Stimulated activated CD8-positive, alpha-beta memory T cell treated with anti-CD3 and anti-CD28 coated beads, Interleukin-2, amount 100 ng/mL, for 48 hours (primary cell): ENCODE measurements at regions not wholly inside any gene's neighbourhood (a gene's known extent, or its start where the extent isn't known, plus 50 kb on each side); places are given as distances from the start of the nearest gene placed in this dataset.
"Not testable (repeated sequence)": the region's sequence is repeated elsewhere in the genome, so short reads cannot be mapped to it uniquely, and the experiment has no call there.

Experiments
- DNase-seq, 2 donors: peaks; one replicate each; pipeline ENCODE4 v3.0.0-alpha.2; 2020; ENCODE audit warnings: low read depth in 2 of 2

DNA sequence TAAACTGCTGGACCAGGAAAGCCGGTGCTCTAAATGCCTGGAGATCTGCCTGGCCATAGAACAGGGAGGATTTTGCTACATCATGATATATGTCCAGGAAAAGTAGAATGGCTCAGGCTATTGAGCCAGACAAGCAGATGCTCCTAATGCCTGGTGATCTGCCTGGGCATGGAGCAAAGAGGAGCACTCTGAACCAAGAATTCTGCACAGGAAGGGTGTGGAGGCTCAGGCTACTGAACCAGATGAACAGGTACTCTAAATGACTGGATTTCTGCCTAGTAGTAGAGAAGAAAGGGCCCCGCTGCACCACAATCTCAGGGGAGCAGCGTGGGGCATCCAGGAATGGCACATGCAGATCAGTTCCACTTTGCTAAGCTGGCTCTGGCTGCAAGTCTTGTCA lies 607.9 kb downstream of the ANKRD50 start:
- no peak for DNase-seq

DNA sequence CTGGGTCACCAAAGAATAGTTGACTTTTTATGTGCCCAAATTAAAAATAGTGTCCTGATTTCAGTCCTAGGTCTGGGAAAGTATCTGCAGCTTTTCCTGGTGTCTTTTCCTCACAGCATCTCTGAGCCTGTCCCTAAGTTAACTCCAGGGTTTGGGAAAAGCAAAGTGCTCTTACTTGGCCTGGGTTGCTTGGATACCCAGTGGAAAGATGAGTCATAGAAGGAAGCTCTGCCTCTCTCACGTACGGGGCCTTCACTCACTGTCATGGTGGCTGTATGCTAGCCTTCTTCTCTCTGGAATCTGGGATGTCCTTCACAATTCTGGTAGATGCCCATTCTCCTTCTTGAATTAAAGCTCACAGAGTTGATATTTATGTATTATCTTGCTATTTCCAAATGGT lies 607.3 kb downstream of the ANKRD50 start:
- DNase-seq = no peak

DNA sequence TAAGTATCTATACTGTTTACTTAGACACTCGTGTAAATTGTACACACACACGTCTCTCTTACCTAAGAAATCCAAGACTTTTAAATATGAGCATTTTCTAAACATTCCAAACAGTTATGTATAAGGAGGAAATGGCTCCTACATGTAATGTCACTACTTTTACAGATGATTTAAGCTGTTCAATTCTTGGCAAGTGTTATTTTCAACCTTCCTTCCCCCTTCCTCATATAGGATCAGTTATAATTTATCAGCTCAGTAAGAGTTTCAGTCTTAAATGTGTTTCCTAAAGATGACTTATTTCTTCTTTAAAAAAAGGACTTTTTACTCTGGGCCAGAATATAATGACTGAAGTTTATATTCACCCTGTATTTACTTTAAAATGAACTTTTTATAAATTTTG lies 601.1 kb downstream of the ANKRD50 start:
- DNase-seq = no peak

DNA sequence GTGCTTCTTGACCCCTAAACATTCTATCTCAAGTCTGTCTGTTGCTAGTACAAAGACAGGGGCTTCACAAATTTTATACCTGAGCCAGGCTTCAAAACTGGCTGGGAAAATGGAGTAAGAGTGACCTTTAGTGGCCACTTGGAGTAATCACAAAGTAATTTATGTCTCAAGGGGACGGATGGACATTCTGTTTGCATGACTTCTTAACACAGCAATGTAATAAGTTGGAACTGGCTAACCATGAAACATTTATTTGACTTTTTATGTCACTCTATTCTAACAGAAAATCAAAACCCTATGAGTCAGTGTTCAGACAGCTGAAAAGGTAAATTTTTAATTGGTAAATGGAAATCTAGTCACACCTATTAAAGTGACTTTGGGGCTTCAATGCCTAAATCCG lies 600.6 kb downstream of the ANKRD50 start:
- no peak for DNase-seq

DNA sequence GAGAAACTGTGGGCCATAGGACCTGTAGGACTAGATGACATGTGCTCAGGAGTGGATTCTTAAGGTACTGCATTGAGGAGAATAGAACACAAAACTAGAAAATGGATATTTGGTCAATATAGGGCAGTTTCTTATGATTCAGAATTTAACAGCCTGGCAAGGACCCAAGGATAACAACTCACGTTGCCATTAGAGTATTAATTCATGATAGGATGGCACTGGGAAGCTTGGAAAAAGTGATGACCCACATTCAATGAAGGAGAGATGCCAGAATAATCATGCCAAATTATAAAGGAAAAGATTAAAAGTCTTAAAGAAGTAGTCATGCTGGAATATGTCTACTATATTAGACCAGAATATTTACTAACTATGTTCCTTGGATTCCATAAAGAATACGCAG lies 594.5 kb downstream of the ANKRD50 start:
- DNase-seq = no peak

DNA sequence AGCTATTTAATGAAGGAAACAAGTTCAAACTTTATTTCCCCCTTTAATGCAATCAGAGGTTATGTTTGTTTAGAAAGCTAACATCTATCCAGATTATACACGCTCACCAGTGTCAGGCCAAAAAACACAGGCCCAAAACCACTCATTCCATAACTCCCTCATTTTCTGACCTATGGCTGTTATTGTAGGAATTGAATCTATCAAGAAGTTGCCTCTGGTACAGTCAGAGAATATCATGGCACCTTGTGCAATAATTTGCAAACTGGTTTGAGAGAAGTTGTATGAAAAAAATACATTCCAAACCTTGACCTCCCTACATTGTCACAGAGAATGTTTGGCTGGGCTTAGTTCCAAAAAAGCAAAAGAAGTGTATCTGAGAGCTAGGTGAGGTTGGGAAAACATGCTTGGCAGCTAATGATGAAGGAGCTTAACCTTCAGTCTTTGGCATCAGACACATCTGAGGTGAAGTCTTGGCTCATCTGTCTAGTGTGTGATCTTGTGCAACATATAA lies 591.0 kb downstream of the ANKRD50 start:
- no peak for DNase-seq

DNA sequence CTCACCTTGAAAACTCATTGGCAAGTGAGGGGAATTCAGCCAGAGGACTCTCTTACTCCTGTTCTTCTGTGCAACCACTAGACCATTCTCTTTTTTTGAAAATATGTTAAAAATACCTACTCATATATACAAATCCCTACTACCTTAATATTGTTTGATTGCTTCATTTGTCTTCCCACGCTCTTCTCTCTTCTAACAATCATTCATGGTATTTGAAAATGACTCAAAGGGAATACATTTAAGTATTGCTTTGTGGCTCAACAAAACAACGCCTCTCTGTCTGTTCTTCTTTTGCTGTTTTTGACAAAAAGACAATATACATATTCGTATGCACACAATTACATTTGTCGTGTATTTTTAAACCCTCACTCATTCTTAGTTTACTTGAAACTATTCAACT lies 589.4 kb downstream of the ANKRD50 start:
- no peak for DNase-seq

DNA sequence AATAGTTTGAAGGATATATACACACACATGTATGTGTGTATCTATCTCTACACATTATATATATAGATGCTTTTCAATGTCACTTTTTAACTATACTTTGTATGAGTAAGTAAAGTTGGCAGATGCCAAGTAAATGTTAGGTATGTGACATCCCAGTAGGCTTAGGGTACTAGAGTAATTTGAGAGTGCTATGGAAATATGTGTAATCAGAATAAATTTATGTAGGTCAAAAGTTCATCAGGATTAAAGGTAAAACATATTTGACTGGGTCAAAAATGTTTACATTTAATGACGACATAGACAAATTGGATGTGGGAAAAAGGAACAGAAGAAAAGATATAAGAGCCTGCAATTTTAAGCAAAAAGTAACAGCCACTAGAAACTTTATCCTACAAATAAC lies 588.8 kb downstream of the ANKRD50 start:
- DNase-seq = no peak

DNA sequence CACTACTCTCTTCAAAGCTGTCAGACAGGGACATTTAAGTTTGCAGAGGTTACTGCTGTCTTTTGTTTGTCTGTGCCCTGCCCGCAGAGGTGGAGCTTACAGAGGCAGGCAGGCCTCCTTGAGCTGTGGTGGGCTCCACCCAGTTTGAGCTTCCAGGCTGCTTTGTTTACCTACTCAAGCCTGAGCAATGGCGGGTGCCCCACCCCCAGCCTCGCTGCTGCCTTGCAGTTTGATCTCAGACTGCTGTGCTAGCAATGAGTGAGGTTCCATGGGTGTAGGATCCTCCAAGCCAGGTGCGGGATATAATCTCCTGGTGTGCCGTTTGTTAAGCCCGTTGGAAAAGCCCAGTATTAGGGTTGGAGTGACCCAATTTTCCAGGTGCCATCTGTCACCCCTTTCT lies 581.2 kb downstream of the ANKRD50 start:
- DNase-seq = not testable (repeated sequence)

DNA sequence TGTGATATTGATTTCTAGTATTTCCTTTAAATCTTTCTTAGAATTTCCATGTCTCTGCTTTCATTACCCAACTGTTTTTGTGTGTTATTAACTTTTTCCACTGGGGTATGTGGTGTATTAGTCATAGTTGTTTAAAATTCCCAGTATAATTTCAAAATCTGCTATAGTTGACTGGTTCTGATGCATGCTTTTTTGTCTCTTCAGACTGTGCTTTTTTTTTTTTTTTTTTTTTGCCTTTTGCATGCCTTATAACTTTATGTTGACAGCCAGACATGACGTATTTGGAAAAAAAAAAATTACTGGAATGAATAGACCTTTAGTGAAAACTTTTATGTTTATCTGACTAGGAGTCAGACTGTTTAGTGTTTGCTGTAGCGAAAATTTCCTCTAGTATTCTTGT lies 580.4 kb downstream of the ANKRD50 start:
- no peak for DNase-seq

DNA sequence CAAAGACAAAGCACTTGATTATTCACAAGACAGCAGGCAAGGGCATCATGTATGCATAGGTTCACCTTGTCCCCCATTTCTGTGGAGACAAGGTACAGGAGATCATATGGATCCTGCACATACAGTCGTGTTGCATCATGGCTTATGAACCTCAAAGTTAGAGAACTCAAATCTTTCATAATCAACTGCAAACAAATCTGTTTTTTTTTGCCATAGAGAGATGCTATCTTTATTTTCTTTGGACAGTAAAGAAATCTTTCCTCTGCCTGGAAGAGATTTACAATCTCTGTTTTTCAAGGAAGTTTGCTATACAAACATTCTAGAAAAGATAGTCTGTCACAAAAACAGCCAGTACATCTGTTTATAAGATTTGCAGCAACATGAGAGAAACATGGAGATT lies 578.8 kb downstream of the ANKRD50 start:
- DNase-seq = no peak

DNA sequence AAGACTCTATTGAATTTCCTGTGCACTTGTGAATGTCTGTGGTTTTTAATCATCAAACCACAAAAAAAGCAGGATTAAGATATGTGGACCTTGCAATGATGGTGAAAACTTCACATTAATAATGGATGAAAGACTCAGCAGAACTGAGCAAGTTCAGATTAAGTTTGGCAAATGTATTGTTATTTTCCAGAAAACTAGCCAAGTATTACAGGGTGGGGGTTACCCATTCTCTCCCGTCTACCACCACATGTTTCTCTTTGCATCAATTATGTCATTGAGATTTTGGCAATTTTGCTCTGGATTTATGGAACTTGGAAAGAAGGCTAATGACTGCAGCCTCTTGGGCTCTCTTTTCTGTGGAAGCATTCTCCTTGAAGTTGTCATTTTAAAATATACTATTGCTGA lies 577.1 kb downstream of the ANKRD50 start:
- DNase-seq = no peak

DNA sequence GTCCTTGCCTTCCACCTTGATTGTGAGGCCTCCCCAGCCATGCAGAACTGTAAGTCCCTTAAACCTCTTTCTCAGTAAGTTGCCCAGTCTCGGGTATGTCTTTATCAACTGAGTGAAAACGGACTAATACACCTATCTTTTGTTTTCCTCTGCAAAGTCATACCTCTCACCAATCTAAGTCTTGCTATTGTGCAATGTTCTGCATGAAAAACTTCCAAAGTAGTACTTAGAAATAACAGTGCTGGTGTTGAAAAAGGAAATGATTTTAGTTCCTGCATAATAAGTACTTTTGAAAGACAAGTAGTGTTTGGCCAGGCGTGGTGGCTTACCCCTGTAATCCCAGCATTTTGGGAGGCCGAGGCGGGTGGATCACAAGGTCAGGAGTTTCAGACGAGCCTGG lies 573.5 kb downstream of the ANKRD50 start:
- no peak for DNase-seq

DNA sequence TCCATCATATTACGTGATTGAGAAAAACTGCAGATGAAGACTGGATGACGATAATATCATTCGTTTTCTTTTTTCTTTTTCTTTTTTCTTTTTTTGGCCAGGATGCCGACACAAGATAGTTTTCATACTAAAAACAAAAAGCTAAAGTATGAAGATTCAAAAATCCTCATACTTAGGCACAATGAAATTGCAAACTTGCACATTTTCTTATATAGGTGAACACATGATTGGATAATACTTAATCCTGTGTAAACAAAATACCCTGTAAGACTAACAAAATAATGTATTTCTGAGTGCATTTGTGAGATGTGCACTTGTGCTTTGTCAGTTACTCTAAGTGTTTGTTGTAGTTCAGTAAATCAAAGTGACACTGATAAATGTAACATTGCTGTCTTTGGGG lies 568.9 kb downstream of the ANKRD50 start:
- DNase-seq = no peak

DNA sequence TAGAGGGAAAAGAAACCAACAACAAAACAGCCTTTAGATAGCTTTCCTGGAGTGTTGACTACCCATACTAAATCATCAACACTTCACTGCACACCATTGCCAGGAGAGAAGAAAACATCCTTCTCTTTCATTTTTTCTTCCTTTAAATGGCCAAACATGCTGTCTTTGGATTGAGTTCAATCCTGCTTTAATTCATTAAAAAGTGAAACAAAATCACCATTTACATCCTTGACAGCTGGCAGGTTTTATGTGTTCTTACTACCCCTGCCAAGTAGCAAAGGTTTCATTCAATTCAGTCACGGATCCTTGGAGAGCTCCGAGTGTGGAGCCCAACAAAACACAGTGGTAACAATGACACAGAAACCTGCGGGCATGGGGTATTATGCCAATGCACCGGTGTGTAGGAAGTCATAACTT lies 568.3 kb downstream of the ANKRD50 start:
- DNase-seq = no peak

DNA sequence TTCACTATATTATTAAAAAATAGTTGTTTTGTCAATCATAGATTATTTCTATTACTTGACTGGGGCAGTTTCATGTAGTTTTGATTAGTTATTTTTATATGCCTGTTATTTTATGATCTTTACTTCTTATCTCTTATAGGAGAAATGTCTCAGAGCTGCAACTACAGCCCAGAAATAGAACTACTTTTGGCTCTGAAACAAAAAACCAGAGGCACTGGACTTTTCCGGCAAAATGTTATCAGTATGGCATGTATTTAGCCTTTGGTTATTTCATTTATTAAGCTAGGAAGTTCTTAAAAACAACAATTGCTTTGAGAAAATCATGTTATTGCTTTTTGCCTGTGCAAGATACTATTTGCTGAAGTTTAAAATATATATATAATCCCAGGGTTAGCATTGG lies 566.5 kb downstream of the ANKRD50 start:
- DNase-seq = no peak

DNA sequence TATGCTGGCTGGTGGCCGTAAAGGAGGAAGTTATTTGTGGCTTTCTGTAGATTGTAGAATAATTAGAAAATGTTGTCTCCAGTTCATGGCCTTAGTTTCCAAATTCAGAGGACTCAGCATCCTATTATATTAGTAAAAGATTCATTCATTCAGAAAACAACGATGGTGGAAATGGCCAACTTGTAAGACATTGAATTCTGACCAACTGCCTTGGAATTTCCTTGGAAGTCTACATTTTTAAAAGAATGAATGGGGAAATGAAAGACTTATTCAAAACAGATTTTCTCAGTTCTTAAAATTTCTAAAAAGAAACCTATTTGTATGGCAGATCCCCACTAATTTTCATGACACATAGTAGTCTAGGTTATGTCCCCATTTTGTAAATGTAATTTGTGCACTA lies 561.5 kb downstream of the ANKRD50 start:
- no peak for DNase-seq

DNA sequence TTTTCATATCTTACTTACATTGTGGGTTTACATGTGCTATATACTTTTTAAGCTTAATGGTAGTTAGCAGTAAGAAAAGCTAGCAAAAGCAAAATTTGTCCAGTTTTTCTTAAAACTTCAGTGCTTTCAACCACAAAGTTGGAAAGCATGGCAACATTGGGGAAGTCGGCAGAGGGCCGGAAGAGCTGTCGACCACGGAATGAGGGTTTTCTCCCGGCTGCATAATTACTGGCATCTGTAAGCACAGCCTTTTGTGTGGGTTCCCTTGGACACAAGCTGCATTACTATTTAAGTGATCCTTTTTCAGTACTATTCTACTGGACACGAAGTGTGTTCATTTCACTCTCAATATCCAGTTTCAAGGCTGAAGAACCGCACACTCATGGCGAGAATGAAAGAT lies 560.4 kb downstream of the ANKRD50 start:
- DNase-seq = no peak

DNA sequence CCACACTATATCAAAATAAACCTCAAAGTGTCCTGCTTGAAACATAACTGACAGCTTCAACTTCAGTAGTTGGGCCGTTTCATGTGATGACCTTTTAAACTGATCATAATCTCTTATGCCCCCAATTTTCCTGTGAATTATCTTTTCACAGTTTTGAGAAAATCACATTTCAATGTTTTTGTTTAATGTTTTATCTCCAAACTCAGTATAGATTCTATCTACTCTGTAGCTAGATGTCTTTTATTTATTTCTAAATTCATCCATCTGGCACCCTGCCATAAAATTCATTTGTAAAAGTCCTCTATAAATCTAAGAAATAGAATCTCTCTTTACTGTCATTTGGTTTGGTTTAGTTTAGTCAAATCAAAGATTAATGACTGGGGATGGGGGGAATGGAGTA lies 557.3 kb downstream of the ANKRD50 start:
- DNase-seq = no peak

DNA sequence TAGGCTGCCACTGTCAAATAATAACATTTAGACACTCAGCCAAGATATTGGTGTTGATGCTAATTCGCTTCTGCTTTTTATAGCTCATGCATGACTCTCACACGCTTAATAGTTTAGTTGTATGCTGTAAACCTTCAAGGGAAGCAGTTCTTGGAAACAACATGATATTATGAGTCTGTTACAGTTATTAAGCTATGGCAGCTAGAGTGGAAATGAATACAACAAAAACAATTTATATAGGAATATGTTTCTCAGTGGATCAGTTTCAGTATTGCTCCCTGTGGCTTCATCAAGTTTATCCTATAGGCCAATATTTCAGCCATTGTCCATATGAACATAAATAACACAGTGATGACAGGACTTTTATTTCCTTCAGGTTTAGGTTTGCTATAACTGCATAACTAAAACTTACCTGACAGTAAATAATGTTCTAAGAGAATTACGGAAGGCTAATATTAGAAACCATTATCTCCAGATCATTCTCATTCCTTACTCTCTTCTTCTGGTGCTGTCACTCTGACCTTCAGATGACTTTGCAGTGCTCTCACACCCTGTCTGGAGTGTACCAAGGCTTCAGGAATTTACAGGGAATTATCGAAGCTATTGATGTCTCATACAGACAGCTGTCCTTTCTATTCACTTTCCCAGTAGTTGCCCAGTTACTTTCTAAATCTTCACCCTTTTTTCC lies 555.0 kb downstream of the ANKRD50 start:
- DNase-seq = no peak

DNA sequence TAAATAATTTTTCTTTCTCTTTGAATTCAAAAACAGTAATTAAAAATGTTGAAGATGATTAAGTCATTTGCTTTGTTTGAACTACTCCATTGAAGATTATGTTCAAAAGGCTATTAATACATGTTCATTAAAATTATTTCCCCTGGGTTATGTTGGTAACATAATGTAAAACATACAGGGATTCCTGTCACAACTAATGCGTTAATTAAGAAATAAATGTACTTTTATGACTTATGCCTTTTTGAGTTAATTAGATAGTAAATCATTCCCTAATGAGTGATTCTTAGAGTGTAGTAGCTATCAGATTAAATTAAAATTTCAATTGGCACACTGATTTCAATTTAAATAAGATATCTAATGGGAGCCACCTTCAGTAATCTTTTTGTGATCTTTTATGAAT lies 549.1 kb downstream of the ANKRD50 start:
- no peak for DNase-seq

DNA sequence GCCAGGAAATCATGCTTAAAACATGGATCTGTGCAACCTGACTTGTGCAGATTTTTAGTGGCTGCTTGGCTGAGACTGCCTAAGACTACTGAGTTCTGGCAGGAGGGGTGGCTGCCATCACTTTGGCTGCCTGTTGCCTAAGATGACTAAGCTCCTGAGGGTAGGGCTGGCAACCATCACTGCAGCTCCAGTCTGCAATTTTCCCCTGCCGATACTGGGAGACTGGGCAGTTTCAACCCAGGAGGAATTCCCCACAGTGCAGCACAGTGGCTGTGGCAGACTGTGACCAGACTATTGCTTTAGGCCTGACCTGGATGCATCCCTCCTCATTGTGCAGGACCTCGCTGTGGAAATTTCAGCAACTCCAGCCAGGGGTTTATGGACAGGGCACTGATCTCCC lies 544.9 kb downstream of the ANKRD50 start:
- no peak for DNase-seq

DNA sequence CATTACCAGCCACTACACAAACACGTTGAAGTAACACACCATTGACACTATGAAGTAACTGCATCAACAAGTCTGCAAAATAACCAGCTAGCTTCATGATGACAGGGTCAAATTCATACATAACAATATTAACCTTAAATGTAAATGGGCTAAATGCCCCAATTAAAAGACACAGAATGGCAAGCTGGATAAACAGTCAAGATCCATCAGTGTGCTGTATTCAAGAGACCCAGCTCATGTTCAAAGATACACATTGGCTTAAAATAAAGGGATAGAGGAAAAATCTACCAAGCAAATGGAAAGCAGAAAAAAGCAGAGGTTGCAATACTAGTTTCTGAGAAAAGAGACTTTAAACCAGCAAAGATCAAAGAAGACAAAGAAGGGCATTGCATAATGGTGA lies 543.0 kb downstream of the ANKRD50 start:
- DNase-seq = not testable (repeated sequence)

DNA sequence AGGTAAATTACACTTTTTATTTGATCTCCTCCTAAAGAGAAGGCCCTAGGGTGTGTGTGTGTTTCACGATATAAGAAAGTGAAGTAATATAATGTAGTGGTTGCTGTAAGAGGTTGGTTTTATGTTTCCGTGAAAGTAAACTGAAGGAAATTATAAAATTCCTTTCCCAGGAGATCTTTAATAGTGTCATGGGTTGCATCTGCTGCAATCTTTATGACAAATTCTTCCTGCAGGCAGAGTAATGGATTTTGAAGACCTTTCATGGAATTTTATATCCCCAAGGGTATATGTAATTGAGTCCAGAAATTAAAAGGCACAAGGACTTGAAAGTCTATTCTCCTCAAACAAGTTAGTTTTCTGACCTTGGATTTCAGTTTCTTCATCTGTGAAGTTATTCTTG lies 538.6 kb downstream of the ANKRD50 start:
- DNase-seq = no peak
